A673 (cell line): ENCODE measurements at regions not wholly inside any gene's neighbourhood (a gene's known extent, or its start where the extent isn't known, plus 50 kb on each side); places are given as distances from the start of the nearest gene placed in this dataset.

Experiments used
- BruUV-seq: library from RNA; stranded (reverse); fragments of 400-500 nt; replicated peaks from 2 replicates; lab custom pipeline; 2021; lab: Mats Ljungman, UMichigan
- CTCF ChIA-PET: fragments of 300-600 bp; sonication (Branson Sonifier 250); formaldehyde crosslinking; loops from one replicate; lab custom pipeline; 2022; ENCODE audit warnings: antibody characterized with exemption; lab: Charles Lee
- POLR2A ChIA-PET: fragments of 300-600 bp; sonication (Branson Sonifier 250); formaldehyde crosslinking; loops from one replicate; lab custom pipeline; 2022; ENCODE audit warnings: antibody characterized with exemption; ENCODE audit not compliant: low non-redundant PET; lab: Charles Lee
- DNase-seq: peaks from one replicate; pipeline ENCODE4 v3.0.0-alpha.2; 2015; ENCODE audit warnings: low spot score
- H3K27ac ChIP-seq: fragments of 200-600 bp; sonication (generic); 2 replicates; pipeline ENCODE4 v1.5.1; 2016; ENCODE audit warnings: mixed run types, low read depth, mild to moderate bottlenecking, mixed read lengths, antibody characterized with exemption, low read length; ENCODE audit not compliant: poor library complexity, severe bottlenecking
- H3K27me3 ChIP-seq: fragments of 200-600 bp; sonication (generic); replicated peaks from 2 replicates; pipeline ENCODE4 v1.6.1; 2017; ENCODE audit warnings: mixed run types, low read depth, mild to moderate bottlenecking, mixed read lengths, antibody characterized with exemption, low read length; ENCODE audit not compliant: insufficient read depth, poor library complexity
- H3K36me3 ChIP-seq: fragments of 200-600 bp; sonication (generic); 2 replicates; pipeline ENCODE4 v1.6.1; 2016; ENCODE audit warnings: mixed run types, mild to moderate bottlenecking, mixed read lengths, antibody characterized with exemption, low read length; ENCODE audit not compliant: insufficient read depth, poor library complexity, severe bottlenecking
- H3K4me1 ChIP-seq: fragments of 200-600 bp; sonication (generic); 2 replicates; pipeline ENCODE4 v1.6.1; 2017; ENCODE audit warnings: mixed run types, mild to moderate bottlenecking, mixed read lengths, antibody characterized with exemption, low read length; ENCODE audit not compliant: insufficient read depth, poor library complexity, severe bottlenecking
- H3K4me3 ChIP-seq: fragments of 200-600 bp; sonication (generic); 2 replicates; pipeline ENCODE4 v1.5.1; 2016; ENCODE audit warnings: low read depth, mixed run types, mild to moderate bottlenecking, mixed read lengths, low read length; ENCODE audit not compliant: poor library complexity, severe bottlenecking
- H3K9me3 ChIP-seq: fragments of 200-600 bp; sonication (generic); 2 replicates; pipeline ENCODE4 v1.6.1; 2016; ENCODE audit warnings: mixed run types, low read depth, mild to moderate bottlenecking, mixed read lengths, antibody characterized with exemption, low read length; ENCODE audit not compliant: poor library complexity, severe bottlenecking
- CTCF ChIP-seq: fragments of 300-800, 200-600 bp; sonication (generic); conservative IDR thresholded peaks from 2 replicates; pipeline ENCODE4 v1.5.1; 2017; ENCODE audit warnings: low read depth, mild to moderate bottlenecking, antibody characterized with exemption, low read length, moderate library complexity, mixed read lengths
- EZH2 ChIP-seq: fragments of 200-600 bp; sonication (generic); IDR thresholded peaks from 2 replicates; pipeline ENCODE4 v1.6.1; 2017; ENCODE audit warnings: borderline replicate concordance, low read depth, mild to moderate bottlenecking, mixed read lengths, antibody characterized with exemption, low read length; ENCODE audit not compliant: poor library complexity, severe bottlenecking
- intact Hi-C: fragments of 100-400 bp; cut with micrococcal nuclease; formaldehyde crosslinking; loops from one replicate; pipeline ENCODE4 v1.10.0; 2022; ENCODE audit not compliant: unreplicated experiment

DNA sequence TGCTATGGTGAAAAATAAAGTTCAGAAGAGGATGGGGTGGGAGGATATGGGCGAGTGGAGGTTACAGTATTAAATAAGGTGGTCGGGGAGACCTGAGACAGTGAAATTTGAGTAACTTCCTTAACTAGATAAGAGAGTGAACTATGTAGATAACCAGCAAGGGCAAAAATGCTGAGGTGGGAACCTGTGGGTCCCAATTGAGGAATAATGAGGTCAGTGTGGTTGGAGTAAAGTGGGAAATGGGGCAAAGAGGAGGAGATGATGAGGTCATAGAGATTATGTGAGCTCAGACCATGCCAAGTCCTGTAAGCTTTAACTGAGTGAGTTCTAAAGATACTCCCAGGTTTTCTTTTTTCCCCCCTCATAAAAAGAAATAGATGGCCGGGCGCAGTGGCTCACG lies 614.6 kb upstream of the PLXNA2 start:
- TF ChIP-seq CTCF (no peak), EZH2 (no peak)
- no peaks in the 10 kb centered on the region for H3K4me1 ChIP-seq
- H3K27me3 ChIP-seq = no peaks in the 10 kb centered on the region
- ChIA-PET CTCF (no interaction called here), POLR2A (no interaction called here)
- no peaks in the 10 kb centered on the region for H3K9me3 ChIP-seq
- H3K27ac ChIP-seq = no peak overlapping the region
- no peak for DNase-seq
- BruUV-seq = no TSS peak
- no peak overlapping the region for H3K4me3 ChIP-seq
- no peaks in the 10 kb centered on the region for H3K36me3 ChIP-seq
- intact Hi-C loops = no loop called here

DNA sequence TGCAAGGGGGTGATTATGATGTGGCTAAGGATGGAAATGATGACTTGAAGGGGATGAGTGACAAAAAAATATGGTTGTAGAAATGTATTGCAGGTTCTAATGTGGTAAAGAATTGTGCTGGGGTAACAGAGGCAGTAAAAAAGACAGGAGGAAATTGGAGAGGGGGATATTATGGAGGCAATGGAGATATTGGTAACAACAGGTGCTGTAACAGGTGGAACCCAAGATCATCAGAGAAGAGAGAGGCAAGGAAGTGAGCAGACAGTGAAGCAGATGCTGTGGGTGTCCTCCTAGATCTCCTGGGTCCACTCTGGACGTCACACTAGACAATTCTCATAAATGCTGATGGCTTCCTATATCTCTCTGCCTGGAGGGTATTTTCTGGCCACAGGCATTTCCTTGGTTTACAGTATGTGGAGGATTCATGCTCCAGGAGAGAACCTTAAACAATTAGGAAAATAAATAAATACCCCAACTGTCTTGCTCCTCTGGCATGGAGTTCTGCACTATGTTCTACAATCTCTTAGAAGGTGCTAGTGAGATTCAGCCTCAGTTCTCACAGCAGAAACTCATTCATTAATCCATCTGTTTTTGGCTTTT lies 620.3 kb upstream of the PLXNA2 start:
- Histone ChIP-seq H3K9me3 (no peaks in the 10 kb centered on the region), H3K36me3 (no peaks in the 10 kb centered on the region), H3K4me3 (no peak overlapping the region), H3K4me1 (no peaks in the 10 kb centered on the region), H3K27ac (no peak overlapping the region), H3K27me3 (no peaks in the 10 kb centered on the region)
- DNase-seq = no peak
- TF ChIP-seq EZH2 (no peak), CTCF (no peak)
- BruUV-seq = no TSS peak
- CTCF ChIA-PET = no interaction called here
- intact Hi-C loops = no loop called here
- POLR2A ChIA-PET = no interaction called here

- no TSS peak for BruUV-seq
- Histone ChIP-seq H3K4me1 (no peaks in the 10 kb centered on the region), H3K9me3 (no peaks in the 10 kb centered on the region), H3K4me3 (no peak overlapping the region), H3K27ac (no peak overlapping the region), H3K27me3 (no peaks in the 10 kb centered on the region), H3K36me3 (no peaks in the 10 kb centered on the region)
- ChIA-PET POLR2A (no interaction called here), CTCF (no interaction called here)
- intact Hi-C loops = no loop called here
- no peak for TF ChIP-seq EZH2
- no peak for TF ChIP-seq CTCF
- DNase-seq = no peak
These were observed 622.3 kb upstream of the PLXNA2 start for GRCh38 chr1:208866386-208866955.
